CMK (cell line): ENCODE measurements at regions not wholly inside any gene's neighbourhood (a gene's known extent, or its start where the extent isn't known, plus 50 kb on each side); places are given as distances from the start of the nearest gene placed in this dataset.

Experiments used
- DNase-seq: peaks from one replicate; pipeline ENCODE4 v3.0.0-alpha.2; 2010; ENCODE audit warnings: low read depth

DNA sequence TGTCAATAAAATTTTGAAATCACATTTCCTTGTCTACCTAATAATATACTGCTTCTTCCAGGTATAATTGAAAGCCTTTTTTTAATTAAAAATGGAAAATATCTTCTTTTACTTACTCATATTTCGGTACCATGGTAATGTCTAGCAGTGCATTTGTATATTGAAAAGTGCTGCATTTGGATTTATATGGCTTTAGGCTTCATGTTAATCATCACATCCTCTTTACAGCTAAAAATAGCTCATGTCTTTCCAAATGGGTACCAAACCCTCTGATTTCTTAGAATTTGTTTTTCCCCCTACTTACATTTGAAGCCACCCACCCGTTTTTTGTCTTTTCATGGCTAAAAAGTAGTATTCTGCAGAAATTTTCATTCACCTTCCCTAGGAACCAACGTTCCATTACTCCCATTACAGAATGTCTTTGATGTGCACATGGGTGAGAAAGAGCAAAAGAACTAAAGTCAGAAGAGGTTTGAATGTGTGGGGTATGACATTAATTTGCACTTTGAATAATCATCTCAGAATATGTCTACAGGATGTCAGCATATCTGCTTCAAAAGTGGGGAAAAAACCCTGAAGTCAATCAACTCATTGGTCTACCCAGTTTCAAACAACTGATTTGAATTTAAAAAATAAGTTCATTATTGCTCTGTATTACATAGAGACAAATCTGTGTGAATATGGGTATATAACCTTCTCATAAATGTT is 935.9 kb downstream of the GATA3 start:
- no peak for DNase-seq

DNA sequence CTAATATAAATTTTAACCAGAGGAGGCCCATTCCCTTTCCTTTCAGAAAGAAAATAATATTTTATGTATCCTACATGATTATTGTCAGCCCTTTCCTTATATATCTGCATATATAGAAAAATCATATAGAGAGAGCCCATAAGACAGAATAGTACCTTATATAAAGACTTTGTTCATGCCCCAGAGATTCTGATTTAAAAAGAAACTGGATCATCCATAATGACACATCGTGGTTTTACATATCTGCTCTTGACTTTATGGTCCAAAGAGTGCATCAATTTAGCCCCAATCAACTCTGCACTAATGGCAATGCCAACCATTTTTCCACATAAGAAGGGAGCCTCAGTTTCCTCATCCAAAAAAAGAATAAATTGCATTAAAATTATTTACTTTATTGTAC is 937.5 kb downstream of the GATA3 start:
- DNase-seq: no peak

DNA sequence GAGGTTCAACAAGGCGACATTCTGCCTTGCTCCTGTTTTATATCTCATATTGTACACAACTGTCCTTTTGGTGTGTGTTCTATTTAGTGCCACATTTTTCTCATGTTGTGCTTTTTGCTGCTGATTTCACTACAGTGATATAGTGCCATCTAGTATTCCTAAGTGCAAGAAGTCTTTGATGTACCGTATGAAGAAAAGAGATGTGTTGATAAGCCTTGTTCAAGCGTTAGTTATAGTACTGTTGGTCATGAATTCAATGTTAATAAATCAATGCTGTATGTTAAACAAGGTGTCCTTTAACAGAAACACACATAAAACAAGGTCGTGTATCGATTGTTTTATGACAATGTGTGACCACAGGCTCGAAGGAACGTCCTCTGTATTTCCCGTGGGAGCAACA is 939.4 kb downstream of the GATA3 start:
- no peak for DNase-seq

DNA sequence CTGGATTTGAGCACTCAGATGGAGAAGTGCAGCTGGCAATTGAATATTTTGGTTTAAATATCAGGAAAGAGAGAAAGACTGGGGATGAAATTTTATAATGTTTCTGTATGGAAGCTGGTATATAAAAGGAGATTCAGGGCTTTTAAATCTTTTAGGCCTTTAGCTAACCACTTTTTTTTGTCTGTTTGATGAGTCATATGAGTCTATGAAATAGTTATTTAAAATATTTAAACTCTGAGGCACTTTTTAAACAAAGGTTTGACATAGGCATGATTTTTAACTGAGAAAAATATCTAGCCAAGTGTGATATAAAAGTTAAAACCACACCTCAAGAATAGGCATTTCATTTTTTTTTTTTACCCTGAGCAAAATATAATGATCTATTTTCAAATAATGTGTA is 944.3 kb downstream of the GATA3 start:
- DNase-seq: no peak

DNA sequence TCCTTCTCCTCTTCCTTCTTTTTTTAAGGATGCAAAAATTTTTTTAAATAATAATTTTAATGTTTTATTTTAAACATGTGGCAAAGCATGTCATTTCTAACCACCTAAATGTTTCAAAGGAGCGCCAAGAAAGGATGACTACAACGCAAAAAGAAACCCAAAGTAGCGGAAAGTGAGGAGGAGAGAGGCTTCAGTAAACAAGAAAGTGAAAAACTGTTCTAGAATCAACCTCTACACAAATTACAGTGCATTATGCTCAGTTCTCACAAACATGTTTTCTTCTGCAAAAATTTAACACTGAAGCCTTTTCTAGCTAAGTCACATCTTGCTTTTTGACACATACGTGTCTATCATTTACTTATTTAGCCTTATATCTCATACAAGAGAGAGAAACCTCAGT is 948.6 kb downstream of the GATA3 start:
- DNase-seq: no peak

DNA sequence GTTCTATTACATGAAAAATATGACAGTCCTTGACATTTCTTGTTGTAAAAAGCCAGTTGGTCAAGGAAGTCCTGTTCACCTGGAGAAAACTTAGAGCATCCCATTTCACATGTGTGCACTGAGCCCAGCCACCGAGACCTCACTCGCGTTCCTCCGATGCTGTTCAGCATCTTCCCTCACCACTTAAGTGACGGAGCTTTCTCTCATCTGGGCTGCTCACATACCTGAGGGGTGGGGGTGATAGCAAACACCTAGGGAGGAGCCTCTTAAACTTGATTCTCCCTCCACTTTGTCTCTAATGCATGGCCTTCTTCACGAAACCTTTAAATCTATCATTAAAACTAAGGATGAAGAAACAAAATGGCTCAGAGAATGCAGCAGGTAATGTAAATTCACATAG is 950.2 kb downstream of the GATA3 start:
- no peak for DNase-seq

DNA sequence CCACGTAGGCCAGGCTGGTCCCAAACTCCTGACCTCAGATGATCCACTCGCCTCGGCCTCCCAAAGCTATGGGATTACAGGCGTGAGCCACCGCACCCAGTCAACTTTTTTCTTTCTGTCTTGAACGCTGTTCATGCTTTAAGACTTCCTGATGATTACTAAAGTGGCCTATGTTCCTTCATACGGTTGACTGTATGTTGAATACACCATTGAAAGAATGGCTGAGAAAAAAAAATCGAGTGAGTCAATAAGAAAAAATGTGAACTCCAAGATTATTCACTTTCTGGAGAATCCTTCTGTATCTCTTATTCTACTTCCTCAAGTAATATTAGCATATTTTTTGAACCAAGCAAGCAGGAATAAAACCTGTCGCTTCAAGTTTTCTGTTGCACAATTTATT is 955.0 kb downstream of the GATA3 start:
- DNase-seq: no peak

DNA sequence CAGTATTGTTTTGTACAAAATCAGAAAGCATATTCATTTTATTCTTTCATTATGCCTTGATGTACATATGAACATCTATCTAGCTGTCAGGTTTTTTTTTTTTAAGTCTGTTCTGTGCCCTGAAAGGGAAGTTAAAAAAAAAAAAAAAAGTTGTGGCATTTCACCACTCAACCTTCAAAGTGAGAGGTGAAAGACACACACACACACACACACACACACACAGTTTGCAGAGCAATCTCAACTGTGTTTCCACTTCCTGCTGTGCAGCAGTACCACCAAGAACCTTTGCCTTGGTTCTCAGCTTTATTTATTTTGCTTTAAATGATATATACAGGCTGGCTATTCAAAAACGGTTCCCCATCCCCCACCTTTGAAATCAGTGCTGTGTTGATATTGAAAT is 955.6 kb downstream of the GATA3 start:
- DNase-seq: no peak

DNA sequence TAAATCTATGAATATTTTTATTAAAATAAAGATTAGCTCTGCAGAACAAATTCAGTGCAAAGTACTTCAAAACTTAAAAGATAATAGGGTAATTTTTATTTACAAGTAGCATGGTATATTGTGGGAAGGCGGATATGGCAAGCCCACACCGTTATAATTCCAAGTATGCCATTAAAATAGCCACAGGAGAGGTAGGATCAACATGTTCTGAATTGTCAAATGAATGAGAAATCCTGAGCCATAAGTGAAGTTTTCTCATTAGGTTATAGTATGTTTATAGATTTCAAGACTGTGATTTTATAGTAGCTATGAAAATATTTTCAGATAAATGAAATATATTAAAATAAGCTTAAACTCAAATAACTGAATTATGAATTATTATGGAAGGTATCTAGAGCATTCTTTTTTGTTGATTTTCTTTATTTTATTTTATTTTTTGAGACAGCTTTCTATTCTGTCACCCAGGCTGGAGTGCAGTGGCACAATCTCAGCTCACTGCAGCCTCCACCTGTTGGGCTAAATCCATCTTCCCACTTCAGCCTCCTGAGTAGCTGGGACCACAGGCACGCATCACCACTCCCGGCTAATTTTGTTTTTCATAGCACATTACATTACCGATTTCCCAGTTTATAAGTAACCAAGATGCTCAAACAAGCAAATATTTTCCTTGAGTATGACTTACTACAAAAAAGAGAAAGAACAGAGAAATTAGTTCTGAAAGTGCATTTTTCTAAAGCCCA is 956.6 kb downstream of the GATA3 start:
- DNase-seq: no peak

DNA sequence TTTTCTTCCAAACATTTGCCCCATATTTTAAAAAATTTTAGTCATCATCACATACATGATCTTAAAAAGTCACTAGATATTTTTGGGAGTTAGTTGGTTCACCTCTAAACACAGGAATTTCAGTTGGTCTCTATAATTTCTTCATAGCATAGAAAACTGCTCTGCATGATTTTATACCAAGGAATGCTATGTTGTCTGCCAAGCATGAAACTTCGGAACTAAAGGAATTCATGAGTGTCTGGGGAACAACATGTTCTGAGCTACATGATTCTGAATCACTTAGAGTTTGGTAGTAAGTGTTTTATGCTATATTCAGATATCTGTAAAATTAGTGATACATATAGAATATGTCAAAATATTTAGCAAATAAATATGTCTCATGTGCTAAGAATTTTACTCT is 957.8 kb downstream of the GATA3 start:
- DNase-seq: no peak

DNA sequence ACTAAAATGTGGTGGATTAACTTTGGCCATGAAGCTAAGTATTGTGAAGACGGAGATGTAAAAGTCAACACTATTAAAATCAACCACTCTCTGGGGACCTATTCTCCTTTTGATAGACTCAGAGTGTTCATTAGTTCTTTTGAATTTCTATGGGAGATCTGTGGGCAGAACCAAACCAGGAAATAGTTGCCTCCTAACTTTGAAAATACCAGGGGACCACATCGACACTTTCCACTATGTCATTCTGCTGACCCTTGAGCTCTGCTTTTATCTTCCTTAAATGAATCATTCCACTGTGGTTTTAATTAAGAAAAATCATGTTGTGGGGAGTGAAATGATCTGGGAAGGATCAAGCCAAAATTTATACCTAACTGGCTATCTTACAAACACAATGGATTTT is 960.5 kb downstream of the GATA3 start:
- no peak for DNase-seq

DNA sequence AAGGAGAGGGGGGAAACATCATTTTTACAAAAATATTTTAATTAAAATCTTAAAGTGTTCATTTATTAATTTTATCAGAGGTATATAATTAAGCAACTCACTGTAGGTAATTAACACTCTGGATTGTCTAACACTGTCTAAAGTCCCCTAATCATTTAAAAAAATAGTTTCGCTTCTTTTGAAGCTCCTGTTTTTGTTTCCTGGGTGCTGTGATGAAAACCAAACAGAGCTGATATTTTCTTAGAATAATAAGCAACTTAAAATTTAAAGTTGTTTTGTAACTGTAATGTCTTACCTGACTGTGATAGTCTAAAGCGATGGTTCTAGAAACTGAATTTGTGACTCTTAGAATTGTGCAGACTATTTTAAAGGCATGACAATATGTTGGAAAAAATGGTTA is 961.0 kb downstream of the GATA3 start:
- no peak for DNase-seq

DNA sequence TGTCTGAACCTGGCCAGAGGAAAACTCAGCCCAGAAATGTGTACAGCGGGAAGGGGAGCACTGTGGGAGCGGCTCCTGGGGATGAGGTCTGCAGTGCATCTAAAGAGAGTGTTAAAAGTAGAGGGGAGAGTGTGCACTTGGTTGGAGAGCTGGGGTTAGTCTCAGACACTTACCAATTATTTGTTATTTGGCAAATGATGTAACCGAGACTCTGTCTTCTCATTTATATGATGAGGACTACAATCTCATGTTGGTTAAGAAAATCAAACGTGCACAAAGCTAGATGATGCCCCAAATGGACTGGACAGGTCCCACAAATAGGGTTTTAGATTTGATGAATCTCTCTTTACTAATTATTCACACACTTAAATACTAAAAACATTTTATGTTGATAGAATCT is 962.4 kb downstream of the GATA3 start:
- no peak for DNase-seq

DNA sequence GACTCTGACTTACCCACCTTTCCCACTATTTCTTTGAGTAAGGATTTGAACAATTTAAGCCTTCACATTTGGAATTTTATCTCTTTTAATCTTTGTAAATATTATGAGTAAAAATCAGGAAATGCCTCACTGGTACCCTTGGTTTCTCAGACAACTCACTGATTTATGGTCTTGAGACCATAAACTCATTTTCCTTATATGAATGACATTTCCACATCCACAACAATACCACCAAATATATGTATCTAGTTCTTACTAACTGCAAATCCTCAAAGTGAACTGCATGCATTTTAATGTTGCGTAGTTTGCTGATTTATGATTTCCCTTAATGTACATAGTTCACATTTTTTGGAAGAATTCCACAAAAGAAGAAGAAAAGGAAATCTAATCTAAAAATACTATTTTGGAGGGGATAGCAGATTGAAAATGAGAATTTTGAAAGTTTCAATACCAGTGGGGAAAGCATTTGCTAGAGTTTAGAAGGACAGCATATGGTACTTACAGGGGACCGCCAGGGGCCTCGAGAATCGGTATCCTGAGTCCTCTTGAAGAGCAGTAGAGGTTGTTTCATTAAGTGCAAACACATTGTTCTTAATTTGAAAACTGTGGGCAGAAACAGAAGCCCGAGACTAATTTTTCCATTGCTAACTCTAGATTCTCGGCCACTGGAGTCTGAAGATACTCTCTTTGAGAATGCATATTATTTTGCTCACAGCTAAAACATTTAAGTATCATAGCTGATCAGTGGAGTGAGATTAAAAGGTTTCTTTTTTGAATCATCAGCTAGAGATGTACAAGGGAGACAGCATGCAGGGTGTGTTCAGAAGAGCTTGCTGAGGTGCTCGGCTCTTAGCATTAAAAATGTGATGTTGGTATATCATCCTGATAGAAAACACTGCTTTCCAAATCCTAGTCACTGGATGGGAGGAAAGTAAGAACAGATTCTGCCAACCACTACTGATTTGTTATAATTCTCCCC is 964.0 kb downstream of the GATA3 start:
- DNase-seq: no peak

DNA sequence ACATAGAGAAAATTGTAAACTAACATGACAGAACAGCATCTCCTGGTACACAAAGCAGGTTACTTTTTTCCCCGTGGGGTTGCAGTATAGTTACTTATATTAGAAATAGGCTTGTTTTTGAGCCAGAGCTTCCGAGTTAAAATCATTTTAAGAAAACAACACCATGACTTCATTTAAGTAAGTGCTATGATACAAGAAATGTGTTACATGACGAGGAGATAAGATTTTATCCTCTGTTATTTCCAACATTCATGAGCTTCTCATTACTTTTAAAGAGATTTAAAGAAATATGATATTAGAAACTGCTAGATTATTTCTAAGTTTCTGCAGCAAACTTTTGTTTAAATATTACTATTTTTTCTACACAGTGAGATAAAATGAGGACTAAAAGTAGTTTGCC is 968.7 kb downstream of the GATA3 start:
- DNase-seq: no peak

DNA sequence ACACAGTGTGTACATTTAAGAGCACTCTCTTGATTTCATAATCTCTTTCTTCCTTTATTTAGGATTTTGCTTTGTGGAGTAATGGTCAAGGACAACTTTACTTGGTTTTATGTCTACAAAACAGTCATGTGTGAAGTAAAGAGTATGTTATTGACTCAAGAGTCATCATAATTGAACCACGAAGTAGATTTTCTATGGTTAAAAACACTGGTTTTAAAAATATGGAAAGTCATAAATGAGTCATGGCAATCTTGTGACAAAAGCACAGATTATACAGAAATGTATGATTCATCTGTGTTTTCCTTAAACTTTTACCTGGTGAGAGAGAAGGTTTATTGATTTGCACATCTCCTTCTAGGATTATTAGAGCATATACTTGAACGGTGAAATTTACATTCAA is 969.7 kb downstream of the GATA3 start:
- no peak for DNase-seq

DNA sequence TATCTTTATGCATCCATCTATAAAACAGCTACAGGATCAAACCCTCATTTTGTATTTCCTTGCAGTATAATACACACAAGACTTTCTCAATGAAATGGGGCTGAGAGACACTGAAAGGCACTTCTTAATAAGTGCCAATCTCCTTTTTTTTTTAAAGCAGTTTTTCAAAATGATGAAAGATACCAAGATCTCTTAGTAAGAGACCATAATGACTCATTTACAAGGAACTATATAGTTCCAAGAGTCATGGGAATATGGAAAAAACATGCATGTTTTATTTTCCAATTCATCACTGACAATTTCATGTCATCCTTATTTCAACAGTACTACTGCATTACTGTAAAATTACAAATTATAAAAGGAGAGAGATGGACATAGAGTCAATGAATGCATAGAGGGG is 973.7 kb downstream of the GATA3 start:
- DNase-seq: no peak

DNA sequence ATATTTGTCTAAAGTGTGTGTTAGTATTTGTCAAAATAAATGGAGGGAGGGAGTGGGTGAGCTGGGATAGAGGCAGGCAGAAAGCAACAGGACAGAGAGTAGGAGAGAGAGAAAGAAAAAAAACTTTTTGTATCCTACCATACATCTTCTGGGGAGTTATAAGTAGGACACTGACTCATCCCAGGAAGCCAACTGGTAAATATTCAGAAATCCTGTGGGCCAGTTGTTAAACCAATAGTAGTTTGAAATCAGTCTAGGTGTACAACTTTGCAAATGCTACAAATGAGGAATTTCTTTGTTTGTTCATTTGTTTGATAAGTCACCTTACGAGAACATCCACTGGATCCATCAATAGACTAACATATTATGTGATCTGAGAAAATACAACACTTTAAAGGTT is 980.9 kb downstream of the GATA3 start:
- no peak for DNase-seq

DNA sequence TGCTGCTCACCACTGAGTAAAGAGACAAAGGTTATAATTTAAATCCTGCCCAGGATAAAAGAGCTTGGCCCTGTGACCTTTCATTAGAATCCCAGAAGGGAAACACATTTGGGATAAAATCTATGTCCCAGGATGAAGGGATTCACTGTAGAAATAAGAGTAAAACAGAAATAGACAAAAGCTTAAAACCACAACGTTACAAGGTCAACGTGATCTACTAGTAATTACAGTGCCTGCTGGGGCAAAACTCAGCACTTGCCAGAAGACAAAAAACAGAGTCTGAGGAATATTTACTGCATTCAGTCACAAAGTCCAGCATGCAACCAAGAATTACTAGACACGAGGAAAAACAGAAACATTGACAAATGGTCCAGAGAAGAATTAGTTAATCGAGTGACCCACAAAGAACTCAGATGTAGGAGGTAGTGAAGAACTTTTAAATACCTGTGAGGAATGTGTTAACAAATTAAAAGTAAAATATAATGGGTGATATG is 982.3 kb downstream of the GATA3 start:
- DNase-seq: no peak

DNA sequence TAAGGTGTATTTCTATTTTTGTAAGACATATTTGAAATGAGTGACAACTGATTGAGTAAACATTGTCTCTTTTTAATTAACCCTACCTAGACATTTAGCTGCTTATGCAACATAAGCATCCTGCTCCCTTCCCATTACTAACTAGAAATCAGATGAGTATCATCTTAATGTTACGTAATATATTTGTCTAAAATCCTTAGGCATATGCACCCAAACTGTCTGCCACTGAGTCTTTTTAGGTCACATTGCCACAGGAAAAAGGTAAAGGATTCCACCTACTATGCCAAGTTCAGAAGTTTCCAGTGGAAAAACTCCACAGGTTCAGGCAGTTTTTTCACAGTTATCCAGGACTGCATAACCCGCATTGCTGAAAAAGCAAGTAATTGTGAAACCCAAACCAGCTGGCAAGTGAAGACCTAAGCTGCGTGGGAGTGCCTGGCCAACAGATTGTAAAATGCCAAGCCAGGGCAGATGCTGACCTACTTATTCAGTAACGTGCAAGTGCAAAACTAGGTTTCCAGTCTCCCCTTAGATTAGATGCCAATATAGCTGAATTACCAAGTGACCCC is 983.7 kb downstream of the GATA3 start:
- no peak for DNase-seq

DNA sequence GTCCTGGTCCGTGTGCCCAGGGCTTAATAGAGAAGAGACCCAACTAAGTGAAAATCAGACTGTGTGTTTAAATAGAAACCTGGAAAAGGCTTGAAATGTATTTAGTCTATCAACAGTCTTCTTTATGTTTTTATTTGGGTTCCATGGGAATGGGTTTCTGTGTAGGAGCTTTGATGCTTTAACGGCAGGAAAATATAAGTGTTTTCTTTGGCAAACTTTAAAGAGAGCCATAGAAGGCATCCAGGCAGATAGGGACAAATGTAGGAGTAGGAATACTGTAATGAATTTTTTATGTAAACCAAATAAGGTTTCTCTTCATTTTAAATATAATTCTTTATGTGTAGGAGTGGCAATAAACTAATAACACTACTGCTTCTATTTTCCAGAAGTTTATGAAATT is 989.0 kb downstream of the GATA3 start:
- no peak for DNase-seq

DNA sequence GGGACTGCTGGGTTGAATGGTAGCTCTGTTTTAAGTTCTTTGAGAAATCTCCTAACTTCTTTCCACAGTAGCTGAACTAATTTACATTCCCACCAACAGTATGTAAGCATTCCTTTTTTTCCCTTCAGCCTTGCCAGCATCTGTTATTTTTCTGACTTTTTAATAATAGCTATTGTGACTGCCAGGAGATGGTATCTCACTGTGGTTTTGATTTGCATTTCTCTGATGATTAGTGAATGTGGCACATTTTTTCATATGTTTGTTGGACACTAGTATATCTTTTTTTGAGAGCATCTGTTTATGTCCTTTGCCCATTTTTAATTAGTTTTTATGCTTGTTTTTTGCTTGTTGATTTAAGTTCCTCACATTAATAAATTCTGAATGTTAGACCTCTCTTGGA is 990.8 kb downstream of the GATA3 start:
- DNase-seq: no peak
